Tibial nerve (tissue), 4 donors: ENCODE measurements at regions not wholly inside any gene's neighbourhood (a gene's known extent, or its start where the extent isn't known, plus 50 kb on each side); places are given as distances from the start of the nearest gene placed in this dataset.

Source experiments
- DNase-seq, 2 donors: peaks; one replicate each; pipeline ENCODE4 v3.0.0-alpha.2; 2019; ENCODE audit warnings: low spot score in 2 of 2
- H3K27ac ChIP-seq, 4 donors: fragments of 200-600 bp; sonication (generic) in 3 of 4; one replicate each; pipeline ENCODE4 v1.5.1; 2017 to 2019; ENCODE audit warnings: mild to moderate bottlenecking in 1 of 4
- H3K27me3 ChIP-seq, 2 donors: fragments of 200-600 bp; sonication (generic) in 1 of 2; one replicate each; pipeline versions ENCODE4 v1.5.1 to v1.6.0; 2017 to 2019
- H3K36me3 ChIP-seq, 3 donors: fragments of 200-600 bp; sonication (generic); one replicate each; pipeline ENCODE4 v1.5.1; 2018 to 2019
- H3K4me1 ChIP-seq, 4 donors: fragments of 200-600 bp; sonication (generic) in 3 of 4; one replicate each; pipeline ENCODE4 v1.5.1; 2017 to 2019
- H3K4me3 ChIP-seq, 4 donors: fragments of 200-600 bp; sonication (generic) in 3 of 4; one replicate each; pipeline ENCODE4 v1.5.1; 2017 to 2019; ENCODE audit warnings: mild to moderate bottlenecking in 1 of 4, moderate library complexity in 1 of 4
- H3K9me3 ChIP-seq, 4 donors: fragments of 200-600 bp; sonication (generic) in 3 of 4; one replicate each; pipeline ENCODE4 v1.5.1; 2017 to 2019
- CTCF ChIP-seq, 5 experiments: fragments of 200-600 bp in 3 of 5; fragments of 450-650 bp in 2 of 5; sonication (generic) in 3 of 5; IDR thresholded peaks; one replicate each; pipeline ENCODE4 v1.5.1; 2016 to 2019; ENCODE audit warnings: antibody characterized with exemption in 5 of 5, mild to moderate bottlenecking in 3 of 5, moderate library complexity in 2 of 5
- EP300 ChIP-seq, 2 donors: sonication (generic); formaldehyde crosslinking; IDR thresholded peaks; one replicate each; pipeline ENCODE4 v1.6.1; 2017; ENCODE audit warnings: antibody characterized with exemption in 2 of 2, mild to moderate bottlenecking in 1 of 2
- POLR2A ChIP-seq, 2 donors: fragments of 450-650 bp; IDR thresholded peaks; one replicate each; pipeline ENCODE4 v1.6.1; 2017; ENCODE audit warnings: antibody characterized with exemption in 2 of 2, mild to moderate bottlenecking in 2 of 2, moderate library complexity in 2 of 2
- WGBS, 2 donors: methylation state at CpG; one replicate each; pipeline ENCODE4 v1.1.5; 2018; 5-methylcytosine and 5-hydroxymethylcytosine counted together

GRCh38 chr17:65408050-65408449 is 153.4 kb downstream of the AXIN2 start:
- Histone ChIP-seq H3K9me3 (no peaks in the 10 kb centered on the region), H3K4me1 (no peaks in the 10 kb centered on the region), H3K27ac (no peak overlapping the region), H3K36me3 (no peaks in the 10 kb centered on the region), H3K27me3 (peaks cover 0 to 2% of the 10 kb centered on the region in 2 donors), H3K4me3 (no peak overlapping the region)
- TF ChIP-seq EP300 (IDR thresholded peaks at IDR 0.05) (no peak), CTCF (IDR thresholded peaks at IDR 0.05) (no peak)
- WGBS, 2 donors = 96 to 97% methylated on average over 2 of the region's 2 CpGs
- DNase-seq = no peak

GRCh38 chr17:65407017-65407416 is 154.4 kb downstream of the AXIN2 start:
- peaks cover 0 to 5% of the 10 kb centered on the region in 2 donors for H3K27me3 ChIP-seq
- WGBS, 2 donors = 80 to 87% methylated on average over 4 of the region's 4 CpGs
- no peak for DNase-seq
- no peaks in the 10 kb centered on the region for H3K9me3 ChIP-seq
- no peak overlapping the region for H3K4me3 ChIP-seq
- no peak for TF ChIP-seq POLR2A (IDR thresholded peaks at IDR 0.05)
- no peak for TF ChIP-seq EP300 (IDR thresholded peaks at IDR 0.05)
- TF ChIP-seq CTCF (IDR thresholded peaks at IDR 0.05) = no peak
- no peak overlapping the region for H3K27ac ChIP-seq
- no peaks in the 10 kb centered on the region for H3K36me3 ChIP-seq
- H3K4me1 ChIP-seq = no peaks in the 10 kb centered on the region

GRCh38 chr17:65406552-65406951 is 154.9 kb downstream of the AXIN2 start:
- TF ChIP-seq POLR2A (IDR thresholded peaks at IDR 0.05) (no peak), EP300 (IDR thresholded peaks at IDR 0.05) (no peak), CTCF (IDR thresholded peaks at IDR 0.05) (no peak)
- Histone ChIP-seq H3K27me3 (peaks cover 0 to 5% of the 10 kb centered on the region in 2 donors), H3K9me3 (no peaks in the 10 kb centered on the region), H3K27ac (no peak overlapping the region), H3K4me1 (no peaks in the 10 kb centered on the region), H3K4me3 (no peak overlapping the region), H3K36me3 (no peaks in the 10 kb centered on the region)
- DNase-seq = no peak
- WGBS, 2 donors = 63 to 65% methylated on average over 3 of the region's 3 CpGs

- DNase-seq = no peak
- 76 to 77% methylated on average over 9 of the region's 9 CpGs for WGBS, 2 donors
- H3K36me3 ChIP-seq = no peaks in the 10 kb centered on the region
- TF ChIP-seq POLR2A (IDR thresholded peaks at IDR 0.05) = no peak
- TF ChIP-seq EP300 (IDR thresholded peaks at IDR 0.05) = no peak
- TF ChIP-seq CTCF (IDR thresholded peaks at IDR 0.05) = no peak
- no peaks in the 10 kb centered on the region for H3K4me1 ChIP-seq
- peaks cover 0 to 5% of the 10 kb centered on the region in 2 donors for H3K27me3 ChIP-seq
- H3K27ac ChIP-seq = no peak overlapping the region
- no peak overlapping the region for H3K4me3 ChIP-seq
- H3K9me3 ChIP-seq = no peaks in the 10 kb centered on the region
Measured at GRCh38 chr17:65405563-65405962, 155.9 kb downstream of the AXIN2 start.

- DNase-seq = no peak
- no peaks in the 10 kb centered on the region for H3K9me3 ChIP-seq
- TF ChIP-seq POLR2A (IDR thresholded peaks at IDR 0.05) = no peak
Measured at GRCh38 chr17:65404761-65405160, 156.7 kb downstream of the AXIN2 start.

GRCh38 chr17:65403626-65404025 is 157.8 kb downstream of the AXIN2 start:
- no peak overlapping the region for H3K27ac ChIP-seq
- 47 to 52% methylated on average over 4 of the region's 4 CpGs for WGBS, 2 donors
- no peak overlapping the region for H3K4me3 ChIP-seq
- no peak for TF ChIP-seq CTCF (IDR thresholded peaks at IDR 0.05)
- no peak for TF ChIP-seq EP300 (IDR thresholded peaks at IDR 0.05)
- TF ChIP-seq POLR2A (IDR thresholded peaks at IDR 0.05) = no peak
- H3K9me3 ChIP-seq = no peaks in the 10 kb centered on the region
- peaks cover 0 to 5% of the 10 kb centered on the region in 2 donors for H3K27me3 ChIP-seq
- no peaks in the 10 kb centered on the region for H3K4me1 ChIP-seq
- DNase-seq = no peak
- H3K36me3 ChIP-seq = no peaks in the 10 kb centered on the region

More at GRCh38 chr17:65404761-65405160, 156.7 kb downstream of the AXIN2 start:
- H3K27me3 ChIP-seq = peaks cover 0 to 5% of the 10 kb centered on the region in 2 donors
- no peaks in the 10 kb centered on the region for H3K4me1 ChIP-seq
- H3K27ac ChIP-seq = no peak overlapping the region
- H3K4me3 ChIP-seq = no peak overlapping the region
- H3K36me3 ChIP-seq = no peaks in the 10 kb centered on the region
